ENCODE measurements at regions not wholly inside any gene's neighbourhood (a gene's known extent, or its start where the extent isn't known, plus 50 kb on each side); places are given as distances from the start of the nearest gene placed in this dataset.

DNA sequence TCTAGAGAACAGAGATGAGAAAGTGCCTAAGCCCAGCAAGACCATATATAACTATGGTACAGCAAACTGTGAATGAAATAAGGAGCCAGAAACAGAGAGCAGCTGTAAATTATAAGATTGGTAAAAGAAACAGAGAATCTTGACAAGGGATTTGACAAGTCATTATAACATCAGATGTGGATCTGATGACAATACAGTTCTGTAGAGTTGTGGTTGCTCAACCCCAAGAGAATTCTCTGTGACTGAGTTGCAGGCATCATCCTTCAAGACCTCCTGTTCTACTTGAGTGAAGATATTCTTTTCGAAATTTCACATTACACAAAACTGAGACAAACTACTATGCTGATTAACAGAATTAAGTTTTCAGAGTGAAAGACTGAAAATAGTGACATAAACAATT lies 343.1 kb upstream of the SLC39A10 start:
- H2BK12ac ChIP-seq (ENCODE audit: low read length in 2 of 2): no peak overlapping the region
- no peaks in the 10 kb centered on the region for H3K36me3 ChIP-seq (ENCODE audit: control insufficient read depth in 1 of 2, insufficient read depth in 2 of 2, low read depth in 1 of 2, low read length in 2 of 2)
- H3K27ac ChIP-seq (ENCODE audit: low read length, poor library complexity, severe bottlenecking): no peak overlapping the region
- H3K9ac ChIP-seq (ENCODE audit: low read length): no peak overlapping the region
- no peak overlapping the region for H3K23ac ChIP-seq (ENCODE audit: low read length in 2 of 2)
- H3K4ac ChIP-seq (ENCODE audit: low read depth in 1 of 2, low read length in 2 of 2): no peak overlapping the region
- H2BK120ac ChIP-seq (ENCODE audit: low read depth, low read length): no peak overlapping the region
- no CpG with 5 or more reads among the region's 1 CpG for WGBS
- H3K27me3 ChIP-seq (ENCODE audit: control insufficient read depth in 1 of 2, insufficient read depth in 1 of 2, low read length in 2 of 2): no peaks in the 10 kb centered on the region
- no peaks in the 10 kb centered on the region for H3K79me1 ChIP-seq (replicated peaks; ENCODE audit: low read length, poor library complexity, severe bottlenecking)
- H3K4me2 ChIP-seq (ENCODE audit: low read length, poor library complexity, severe bottlenecking): no peak overlapping the region
- no peak for DNase-seq
- H3K18ac ChIP-seq (ENCODE audit: low read depth in 1 of 2, low read length in 2 of 2): no peak overlapping the region
- H2BK15ac ChIP-seq (ENCODE audit: low read depth, poor library complexity, severe bottlenecking): no peak overlapping the region
- no peaks in the 10 kb centered on the region for H3K4me1 ChIP-seq (ENCODE audit: control insufficient read depth, insufficient read depth, low read depth, low read length)
- no peak overlapping the region for H4K91ac ChIP-seq (ENCODE audit: low read length)
- no peak overlapping the region for H2AK5ac ChIP-seq (ENCODE audit: low read length, severe bottlenecking)
- no peak overlapping the region for H2AFZ ChIP-seq (ENCODE audit: low read depth, low read length)
- no peak overlapping the region for H2BK5ac ChIP-seq (ENCODE audit: low read depth, low read length, poor library complexity, severe bottlenecking)
- H3K4me3 ChIP-seq (ENCODE audit: insufficient read depth in 1 of 2, low read depth in 1 of 2, low read length in 2 of 2): no peak overlapping the region
- H4K8ac ChIP-seq (ENCODE audit: low read length): no peak overlapping the region
- no peaks in the 10 kb centered on the region for H3K9me3 ChIP-seq (ENCODE audit: control insufficient read depth, low read length)
- H3K14ac ChIP-seq (ENCODE audit: low read length in 2 of 2): no peak overlapping the region

DNA sequence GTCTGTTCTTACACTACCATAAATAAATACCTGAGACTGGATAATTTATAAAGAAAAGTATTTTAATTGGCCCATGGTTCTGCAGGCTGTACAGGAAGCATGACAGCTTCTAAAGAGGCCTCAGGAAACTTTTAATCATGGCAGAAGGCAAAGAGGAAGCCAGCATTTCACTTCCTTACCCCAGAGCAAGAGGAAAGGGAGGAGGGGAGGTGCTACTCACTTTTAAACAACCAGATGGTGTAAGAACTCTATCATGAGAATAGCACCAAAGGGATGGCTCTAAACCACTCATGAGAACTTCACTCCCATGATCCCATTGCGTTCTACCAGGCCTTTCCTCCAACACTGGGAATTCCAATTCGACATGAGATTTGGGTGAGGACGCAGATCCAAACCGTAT lies 344.4 kb upstream of the SLC39A10 start:
- H3K36me3 ChIP-seq (ENCODE audit: control insufficient read depth in 1 of 2, insufficient read depth in 2 of 2, low read depth in 1 of 2, low read length in 2 of 2): no peaks in the 10 kb centered on the region

DNA sequence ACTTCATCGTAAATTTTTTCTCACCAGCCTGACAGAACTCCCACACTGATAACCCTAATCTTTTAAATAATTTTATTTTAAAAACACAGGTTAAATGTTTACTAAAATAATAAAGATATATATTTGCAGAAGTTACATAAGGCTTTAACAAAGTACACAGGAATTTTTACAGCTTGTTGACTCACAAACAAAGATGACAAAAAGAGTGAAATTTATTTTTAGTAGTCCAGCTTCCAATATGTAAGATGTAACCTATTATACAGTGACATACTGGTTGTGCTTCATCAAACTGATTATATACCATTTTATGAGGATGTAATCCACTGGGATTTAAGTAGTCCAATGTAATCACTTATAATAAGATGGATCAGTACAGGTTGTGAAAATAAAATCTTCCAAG lies 348.9 kb upstream of the SLC39A10 start:
- H4K8ac ChIP-seq (ENCODE audit: low read length): no peak overlapping the region
- no peak overlapping the region for H3K4me3 ChIP-seq (ENCODE audit: insufficient read depth in 1 of 2, low read depth in 1 of 2, low read length in 2 of 2)
- no peak overlapping the region for H3K14ac ChIP-seq (ENCODE audit: low read length in 2 of 2)
- no peak overlapping the region for H3K4me2 ChIP-seq (ENCODE audit: low read length, poor library complexity, severe bottlenecking)
- no peak overlapping the region for H4K91ac ChIP-seq (ENCODE audit: low read length)
- H3K27me3 ChIP-seq (ENCODE audit: control insufficient read depth in 1 of 2, insufficient read depth in 1 of 2, low read length in 2 of 2): no peaks in the 10 kb centered on the region
- H2BK12ac ChIP-seq (ENCODE audit: low read length in 2 of 2): no peak overlapping the region
- no peak overlapping the region for H2BK15ac ChIP-seq (ENCODE audit: low read depth, poor library complexity, severe bottlenecking)
- H3K4ac ChIP-seq (ENCODE audit: low read depth in 1 of 2, low read length in 2 of 2): no peak overlapping the region
- H3K4me1 ChIP-seq (ENCODE audit: control insufficient read depth, insufficient read depth, low read depth, low read length): no peaks in the 10 kb centered on the region
- H3K23ac ChIP-seq (ENCODE audit: low read length in 2 of 2): no peak overlapping the region
- H3K27ac ChIP-seq (ENCODE audit: low read length, poor library complexity, severe bottlenecking): no peak overlapping the region
- no peaks in the 10 kb centered on the region for H3K79me1 ChIP-seq (replicated peaks; ENCODE audit: low read length, poor library complexity, severe bottlenecking)
- DNase-seq: no peak
- no peak overlapping the region for H2AK5ac ChIP-seq (ENCODE audit: low read length, severe bottlenecking)
- H3K9me3 ChIP-seq (ENCODE audit: control insufficient read depth, low read length): no peaks in the 10 kb centered on the region
- no peak overlapping the region for H2AFZ ChIP-seq (ENCODE audit: low read depth, low read length)
- no peak overlapping the region for H3K18ac ChIP-seq (ENCODE audit: low read depth in 1 of 2, low read length in 2 of 2)
- H2BK5ac ChIP-seq (ENCODE audit: low read depth, low read length, poor library complexity, severe bottlenecking): no peak overlapping the region
- no peaks in the 10 kb centered on the region for H3K36me3 ChIP-seq (ENCODE audit: control insufficient read depth in 1 of 2, insufficient read depth in 2 of 2, low read depth in 1 of 2, low read length in 2 of 2)
- H2BK120ac ChIP-seq (ENCODE audit: low read depth, low read length): no peak overlapping the region
- WGBS: no CpG with 5 or more reads among the region's 1 CpG
- H3K9ac ChIP-seq (ENCODE audit: low read length): no peak overlapping the region

More for the DNA sequence above, 344.4 kb upstream of the SLC39A10 start:
- 100% methylated on average over 1 of the region's 4 CpGs for WGBS
- H3K9me3 ChIP-seq (ENCODE audit: control insufficient read depth, low read length): no peaks in the 10 kb centered on the region
- H2AK5ac ChIP-seq (ENCODE audit: low read length, severe bottlenecking): no peak overlapping the region
- H2BK120ac ChIP-seq (ENCODE audit: low read depth, low read length): no peak overlapping the region
- H4K8ac ChIP-seq (ENCODE audit: low read length): no peak overlapping the region
- no peak overlapping the region for H3K4me3 ChIP-seq (ENCODE audit: insufficient read depth in 1 of 2, low read depth in 1 of 2, low read length in 2 of 2)
- no peak overlapping the region for H3K4ac ChIP-seq (ENCODE audit: low read depth in 1 of 2, low read length in 2 of 2)
- DNase-seq: no peak
- no peak overlapping the region for H2BK15ac ChIP-seq (ENCODE audit: low read depth, poor library complexity, severe bottlenecking)
- H2BK5ac ChIP-seq (ENCODE audit: low read depth, low read length, poor library complexity, severe bottlenecking): no peak overlapping the region
- H3K23ac ChIP-seq (ENCODE audit: low read length in 2 of 2): no peak overlapping the region
- no peaks in the 10 kb centered on the region for H3K27me3 ChIP-seq (ENCODE audit: control insufficient read depth in 1 of 2, insufficient read depth in 1 of 2, low read length in 2 of 2)
- no peak overlapping the region for H3K14ac ChIP-seq (ENCODE audit: low read length in 2 of 2)
- no peak overlapping the region for H3K4me2 ChIP-seq (ENCODE audit: low read length, poor library complexity, severe bottlenecking)
- H2AFZ ChIP-seq (ENCODE audit: low read depth, low read length): no peak overlapping the region
- no peak overlapping the region for H4K91ac ChIP-seq (ENCODE audit: low read length)
- H3K27ac ChIP-seq (ENCODE audit: low read length, poor library complexity, severe bottlenecking): no peak overlapping the region
- H3K9ac ChIP-seq (ENCODE audit: low read length): no peak overlapping the region
- H3K79me1 ChIP-seq (replicated peaks; ENCODE audit: low read length, poor library complexity, severe bottlenecking): no peaks in the 10 kb centered on the region
- H2BK12ac ChIP-seq (ENCODE audit: low read length in 2 of 2): no peak overlapping the region
- no peaks in the 10 kb centered on the region for H3K4me1 ChIP-seq (ENCODE audit: control insufficient read depth, insufficient read depth, low read depth, low read length)
- no peak overlapping the region for H3K18ac ChIP-seq (ENCODE audit: low read depth in 1 of 2, low read length in 2 of 2)

DNA sequence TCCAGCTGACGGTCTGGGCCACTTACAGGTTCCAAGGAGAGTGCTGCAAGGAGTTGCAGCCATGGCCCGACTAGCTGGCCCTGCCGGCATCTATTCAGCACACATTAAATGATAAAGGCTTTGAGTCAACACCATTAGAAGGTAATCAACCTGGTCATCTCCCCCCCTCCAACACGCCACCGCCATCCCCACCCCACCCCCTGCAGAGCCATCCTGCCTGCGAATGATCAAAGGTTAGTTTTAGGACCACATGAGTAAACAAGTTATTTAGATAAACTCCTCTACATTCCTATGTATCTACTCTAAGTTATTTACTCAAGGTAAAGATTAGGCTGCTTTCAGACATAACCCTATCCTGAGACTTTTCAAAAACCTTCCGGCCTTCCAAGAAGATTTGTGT lies 349.3 kb upstream of the SLC39A10 start:
- H2AFZ ChIP-seq (ENCODE audit: low read depth, low read length): no peak overlapping the region
- WGBS: 11% methylated on average over 3 of the region's 7 CpGs

More for the DNA sequence above, 349.3 kb upstream of the SLC39A10 start:
- no peak overlapping the region for H3K23ac ChIP-seq (ENCODE audit: low read length in 2 of 2)
- no peak overlapping the region for H2BK12ac ChIP-seq (ENCODE audit: low read length in 2 of 2)
- no peak overlapping the region for H3K9ac ChIP-seq (ENCODE audit: low read length)
- H3K79me1 ChIP-seq (replicated peaks; ENCODE audit: low read length, poor library complexity, severe bottlenecking): no peaks in the 10 kb centered on the region
- no peak for DNase-seq
- no peak overlapping the region for H4K8ac ChIP-seq (ENCODE audit: low read length)
- no peaks in the 10 kb centered on the region for H3K27me3 ChIP-seq (ENCODE audit: control insufficient read depth in 1 of 2, insufficient read depth in 1 of 2, low read length in 2 of 2)
- no peaks in the 10 kb centered on the region for H3K36me3 ChIP-seq (ENCODE audit: control insufficient read depth in 1 of 2, insufficient read depth in 2 of 2, low read depth in 1 of 2, low read length in 2 of 2)
- no peak overlapping the region for H2BK120ac ChIP-seq (ENCODE audit: low read depth, low read length)
- no peak overlapping the region for H2AK5ac ChIP-seq (ENCODE audit: low read length, severe bottlenecking)
- H3K4me3 ChIP-seq (ENCODE audit: insufficient read depth in 1 of 2, low read depth in 1 of 2, low read length in 2 of 2): no peak overlapping the region
- H4K91ac ChIP-seq (ENCODE audit: low read length): no peak overlapping the region
- no peak overlapping the region for H3K18ac ChIP-seq (ENCODE audit: low read depth in 1 of 2, low read length in 2 of 2)
- no peaks in the 10 kb centered on the region for H3K4me1 ChIP-seq (ENCODE audit: control insufficient read depth, insufficient read depth, low read depth, low read length)
- H3K4ac ChIP-seq (ENCODE audit: low read depth in 1 of 2, low read length in 2 of 2): no peak overlapping the region
- H2BK15ac ChIP-seq (ENCODE audit: low read depth, poor library complexity, severe bottlenecking): no peak overlapping the region
- H3K14ac ChIP-seq (ENCODE audit: low read length in 2 of 2): no peak overlapping the region
- no peak overlapping the region for H2BK5ac ChIP-seq (ENCODE audit: low read depth, low read length, poor library complexity, severe bottlenecking)
- H3K9me3 ChIP-seq (ENCODE audit: control insufficient read depth, low read length): no peaks in the 10 kb centered on the region
- H3K27ac ChIP-seq (ENCODE audit: low read length, poor library complexity, severe bottlenecking): no peak overlapping the region
- H3K4me2 ChIP-seq (ENCODE audit: low read length, poor library complexity, severe bottlenecking): no peak overlapping the region
